NCI-H146 (cell line): ENCODE measurements at regions not wholly inside any gene's neighbourhood (a gene's known extent, or its start where the extent isn't known, plus 50 kb on each side); places are given as distances from the start of the nearest gene placed in this dataset.
"Not testable (repeated sequence)": the region's sequence is repeated elsewhere in the genome, so short reads cannot be mapped to it uniquely, and the experiment has no call there.

ENCODE experiments used
- DNase-seq: peaks from one replicate; lab custom pipeline; 2025; lab: John Stamatoyannopoulos, UW

GRCh38 chr16:29108625-29109169, 123.8 kb downstream of the LAT start:
- not testable (repeated sequence) for DNase-seq

GRCh38 chr16:29107299-29107698, 122.4 kb downstream of the LAT start:
- DNase-seq = no peak

GRCh38 chr16:29106259-29106908, 121.5 kb downstream of the LAT start:
- DNase-seq = not testable (repeated sequence)

- not testable (repeated sequence) for DNase-seq
Measured at GRCh38 chr16:29104600-29104999, 119.7 kb downstream of the LAT start.

GRCh38 chr16:29097965-29098364, 113.1 kb downstream of the LAT start:
- not testable (repeated sequence) for DNase-seq

GRCh38 chr16:29094729-29095624, 110.1 kb downstream of the LAT start:
- not testable (repeated sequence) for DNase-seq

- DNase-seq = not testable (repeated sequence)
Measured at GRCh38 chr16:29094325-29094724, 109.5 kb downstream of the LAT start.

- not testable (repeated sequence) for DNase-seq
Measured at GRCh38 chr16:29089679-29090078, 104.8 kb downstream of the LAT start.

- not testable (repeated sequence) for DNase-seq
Measured at GRCh38 chr16:29087673-29088072, 102.8 kb downstream of the LAT start.

GRCh38 chr16:29081829-29082639, 97.2 kb downstream of the LAT start:
- DNase-seq = not testable (repeated sequence)

- DNase-seq = not testable (repeated sequence)
Measured at GRCh38 chr16:29074554-29075402, 89.9 kb downstream of the LAT start.

- not testable (repeated sequence) for DNase-seq
Measured at GRCh38 chr16:29062235-29062634, 77.4 kb downstream of the LAT start.

GRCh38 chr16:29061467-29061921, 76.6 kb downstream of the LAT start:
- DNase-seq = not testable (repeated sequence)

- DNase-seq = not testable (repeated sequence)
Measured at GRCh38 chr16:29060022-29060810, 75.4 kb downstream of the LAT start.

GRCh38 chr16:29059575-29059974, 74.7 kb downstream of the LAT start:
- not testable (repeated sequence) for DNase-seq
